AG04449 (cell line): ENCODE measurements at regions not wholly inside any gene's neighbourhood (a gene's known extent, or its start where the extent isn't known, plus 50 kb on each side); places are given as distances from the start of the nearest gene placed in this dataset.

Experiments
- CTCF ChIA-PET: fragments of 350-600 bp; formaldehyde crosslinking; extraction: SDS; loops from one replicate; lab custom pipeline; 2021; ENCODE audit warnings: antibody characterized with exemption; lab: Yijun Ruan, JAX
- POLR2A ChIA-PET: fragments of 400-600, 350-600 bp; formaldehyde crosslinking; extraction: SDS; loops from one replicate; lab custom pipeline; 2020; ENCODE audit warnings: antibody characterized with exemption, inconsistent platforms; lab: Yijun Ruan, JAX
- DNase-seq: peaks from one replicate; pipeline ENCODE4 v3.0.0-alpha.2; 2010; ENCODE audit warnings: low read depth, low spot score
- H3K4me3 ChIP-seq: 2 replicates; pipeline ENCODE4 v1.5.1; 2011; ENCODE audit warnings: low read depth, mild to moderate bottlenecking, control low read depth, low read length
- TF ChIP-seq, protein P1 (sequence below): IDR thresholded peaks from one replicate; pipeline ENCODE4 v1.5.1; 2011; ENCODE audit warnings: mild to moderate bottlenecking, moderate library complexity, low read length, control low read depth, inconsistent platforms; ENCODE audit not compliant: insufficient read depth; ENCODE audit errors: missing control alignments

- POLR2A ChIA-PET, result interaction anchor here (1.4 kb wide), 1 partner anchor 21 kb away, joined by 6 read pairs; no protein-coding TSS in a partner anchor
- DNase-seq, result no peak
- CTCF ChIA-PET, result interaction anchor here (0.7 to 3.2 kb wide), 4 partner anchors 10 to 371 kb away, joined by 3 to 12 read pairs (median 4); no protein-coding TSS in a partner anchor
- TF ChIP-seq, protein P1, sequence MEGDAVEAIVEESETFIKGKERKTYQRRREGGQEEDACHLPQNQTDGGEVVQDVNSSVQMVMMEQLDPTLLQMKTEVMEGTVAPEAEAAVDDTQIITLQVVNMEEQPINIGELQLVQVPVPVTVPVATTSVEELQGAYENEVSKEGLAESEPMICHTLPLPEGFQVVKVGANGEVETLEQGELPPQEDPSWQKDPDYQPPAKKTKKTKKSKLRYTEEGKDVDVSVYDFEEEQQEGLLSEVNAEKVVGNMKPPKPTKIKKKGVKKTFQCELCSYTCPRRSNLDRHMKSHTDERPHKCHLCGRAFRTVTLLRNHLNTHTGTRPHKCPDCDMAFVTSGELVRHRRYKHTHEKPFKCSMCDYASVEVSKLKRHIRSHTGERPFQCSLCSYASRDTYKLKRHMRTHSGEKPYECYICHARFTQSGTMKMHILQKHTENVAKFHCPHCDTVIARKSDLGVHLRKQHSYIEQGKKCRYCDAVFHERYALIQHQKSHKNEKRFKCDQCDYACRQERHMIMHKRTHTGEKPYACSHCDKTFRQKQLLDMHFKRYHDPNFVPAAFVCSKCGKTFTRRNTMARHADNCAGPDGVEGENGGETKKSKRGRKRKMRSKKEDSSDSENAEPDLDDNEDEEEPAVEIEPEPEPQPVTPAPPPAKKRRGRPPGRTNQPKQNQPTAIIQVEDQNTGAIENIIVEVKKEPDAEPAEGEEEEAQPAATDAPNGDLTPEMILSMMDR, result no peak
- H3K4me3 ChIP-seq, result no peak overlapping the region
Measured at GRCh38 chr1:234745276-234745675, 135.3 kb upstream of the IRF2BP2 start.

DNA sequence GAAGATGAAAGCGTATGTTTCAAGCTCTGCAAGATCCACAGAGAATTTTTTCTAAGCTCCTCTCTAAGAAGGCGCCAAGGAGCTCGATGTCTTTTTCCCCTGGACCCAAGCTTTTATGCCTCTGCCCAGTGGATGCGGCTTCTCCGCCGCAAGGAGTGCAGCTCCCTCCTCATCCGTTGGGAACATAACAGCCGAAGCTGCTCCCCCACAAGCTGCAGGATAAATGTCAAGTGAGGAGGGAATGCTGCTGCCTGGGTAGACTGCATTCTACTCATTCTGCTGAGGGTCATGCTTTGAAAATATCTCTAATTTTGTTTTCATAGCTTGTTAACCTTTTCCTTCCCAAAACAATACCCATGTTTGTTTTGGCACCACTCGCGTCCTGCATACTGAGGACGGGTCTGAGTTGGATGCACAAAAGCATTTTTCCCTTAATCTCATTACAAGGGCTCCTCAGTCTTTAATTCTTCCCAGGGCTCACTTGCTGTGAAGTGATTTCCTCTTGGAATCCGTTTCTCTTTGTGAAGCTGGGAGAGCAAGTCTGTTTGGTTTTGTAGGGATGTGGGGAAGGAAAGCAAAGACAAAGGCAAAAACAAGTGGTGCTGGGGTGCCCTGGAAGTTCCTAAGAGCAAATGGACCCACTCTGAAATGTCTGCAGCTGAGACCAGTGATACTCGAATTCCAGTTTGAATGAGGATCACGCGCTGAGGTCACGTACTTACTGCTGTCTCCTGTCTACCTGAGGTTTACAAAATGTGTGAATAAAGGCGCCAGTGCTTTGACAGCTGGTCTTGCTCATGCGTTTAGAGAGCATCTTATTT lies 134.0 kb upstream of the IRF2BP2 start:
- peak overlapping the region; percentile 19; the same call in 1 of the 2 replicates for H3K4me3 ChIP-seq
- TF ChIP-seq, protein P1, result no peak
- ChIA-PET CTCF (interaction anchor here (0.9 to 3.2 kb wide), 7 partner anchors 8 to 347 kb away, joined by 3 to 12 read pairs (median 3); no protein-coding TSS in a partner anchor), POLR2A (interaction anchor here (0.9 to 1.6 kb wide), 2 partner anchors 20 to 144 kb away, joined by 4 to 7 read pairs; no protein-coding TSS in a partner anchor)
- DNase-seq, result no peak

DNA sequence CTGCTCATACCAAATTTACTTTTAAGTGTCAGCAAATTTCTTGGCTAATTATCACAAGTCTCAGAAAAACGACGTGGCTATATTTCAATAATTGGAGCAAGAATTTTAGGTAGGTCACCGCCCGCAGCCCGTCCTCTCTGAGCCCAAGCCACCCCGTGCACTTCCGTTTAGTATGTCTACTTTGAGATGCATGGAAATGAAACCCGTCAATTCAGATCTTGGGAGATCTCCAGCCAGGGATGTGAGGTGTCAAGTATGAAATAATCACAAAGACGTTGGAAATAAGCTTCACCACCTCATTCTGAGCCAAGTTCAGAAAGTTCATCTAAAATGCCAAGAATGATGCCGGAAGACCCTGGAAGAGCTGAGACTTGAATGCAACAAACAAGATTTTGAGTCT lies 132.6 kb upstream of the IRF2BP2 start:
- DNase-seq, result no peak
- no peak overlapping the region for H3K4me3 ChIP-seq
- TF ChIP-seq, protein P1, result no peak
- ChIA-PET CTCF (interaction anchor here (1.0 kb wide), 1 partner anchor 35 kb away, joined by 3 read pairs; no protein-coding TSS in a partner anchor), POLR2A (no interaction called here)

- ChIA-PET CTCF (interaction anchor here (0.9 kb wide), 1 partner anchor 47 kb away, joined by 3 read pairs; no protein-coding TSS in a partner anchor), POLR2A (no interaction called here)
- H3K4me3 ChIP-seq, result no peak overlapping the region
- TF ChIP-seq, protein P1, result no peak
- DNase-seq, result no peak
Measured at GRCh38 chr1:234737967-234738314, 128.0 kb upstream of the IRF2BP2 start.

DNA sequence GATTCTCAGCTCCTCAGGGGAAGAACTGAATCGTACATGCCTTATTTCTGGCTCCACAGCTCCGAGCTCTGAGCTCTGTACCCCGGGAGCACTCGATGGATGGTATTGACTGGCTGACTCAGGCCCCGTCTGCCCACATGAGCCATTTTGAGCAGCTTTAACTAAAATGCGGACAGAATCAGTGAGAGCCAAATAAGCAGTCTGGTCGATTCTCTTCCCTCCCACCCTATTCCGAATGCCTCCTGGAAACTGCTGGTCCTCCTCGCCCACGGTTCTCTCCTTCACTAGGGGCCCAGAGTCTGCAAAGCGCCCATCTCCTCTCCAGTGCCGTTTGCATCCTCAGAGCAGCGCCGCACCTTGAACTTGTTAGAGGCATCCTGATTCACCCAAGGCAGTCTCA lies 125.9 kb upstream of the IRF2BP2 start:
- H3K4me3 ChIP-seq, result no peak overlapping the region
- POLR2A ChIA-PET, result no interaction called here
- TF ChIP-seq, protein P1, result no peak
- no peak for DNase-seq
- CTCF ChIA-PET, result interaction anchor here (1.0 kb wide), 1 partner anchor 10 kb away, joined by 4 read pairs; no protein-coding TSS in a partner anchor

DNA sequence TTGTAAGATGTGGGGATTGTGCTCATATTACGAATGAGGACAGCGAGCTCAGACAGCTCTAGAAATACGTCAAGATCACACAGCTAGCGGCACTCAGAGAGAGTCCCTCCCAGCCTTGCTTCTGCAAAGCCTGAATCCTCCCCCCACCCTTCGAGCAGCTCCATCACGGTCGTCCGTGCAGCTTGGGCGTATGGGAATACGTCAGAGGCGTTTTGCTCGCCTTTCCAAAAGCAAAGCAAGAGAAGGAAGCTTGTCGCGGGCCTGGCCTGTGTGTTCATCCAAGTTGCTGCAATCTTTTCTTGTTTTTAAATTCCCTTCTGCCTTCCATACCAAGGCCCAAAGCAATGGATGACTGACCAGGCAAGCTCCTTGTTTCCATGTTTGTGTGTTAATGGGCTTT lies 125.5 kb upstream of the IRF2BP2 start:
- ChIA-PET CTCF (interaction anchor here (1.0 kb wide), 1 partner anchor 11 kb away, joined by 4 read pairs; no protein-coding TSS in a partner anchor), POLR2A (no interaction called here)
- no peak overlapping the region for H3K4me3 ChIP-seq
- DNase-seq, result no peak
- TF ChIP-seq, protein P1, result no peak
